GM23248 (cell line): ENCODE measurements at regions not wholly inside any gene's neighbourhood (a gene's known extent, or its start where the extent isn't known, plus 50 kb on each side); places are given as distances from the start of the nearest gene placed in this dataset.
"Not testable (repeated sequence)": the region's sequence is repeated elsewhere in the genome, so short reads cannot be mapped to it uniquely, and the experiment has no call there.

ENCODE experiments used
- DNase-seq: peaks from one replicate; pipeline ENCODE4 v3.0.0-alpha.2; 2015
- H2AFZ ChIP-seq: fragments of 200-600 bp; sonication (generic); 2 replicates; pipeline ENCODE4 v1.6.1; 2016; ENCODE audit warnings: antibody characterized with exemption
- H3F3A ChIP-seq: fragments of 200-600 bp; sonication (generic); 2 replicates; pipeline ENCODE4 v1.6.1; 2016; ENCODE audit warnings: mild to moderate bottlenecking, antibody characterized with exemption, mixed run types; ENCODE audit not compliant: insufficient read depth
- H3K27ac ChIP-seq: fragments of 200-600 bp; sonication (generic); 2 replicates; pipeline ENCODE4 v1.5.1; 2016; ENCODE audit warnings: mild to moderate bottlenecking
- H3K27me3 ChIP-seq: fragments of 200-600 bp; sonication (generic); replicated peaks from 2 replicates; pipeline ENCODE4 v1.6.1; 2016; ENCODE audit warnings: mild to moderate bottlenecking; ENCODE audit not compliant: insufficient read depth
- H3K36me3 ChIP-seq: fragments of 200-600 bp; sonication (generic); 2 replicates; pipeline ENCODE4 v1.6.1; 2016; ENCODE audit warnings: low read depth, mild to moderate bottlenecking
- H3K4me1 ChIP-seq: fragments of 200-600 bp; sonication (generic); 2 replicates; pipeline ENCODE4 v1.6.1; 2016; ENCODE audit warnings: mild to moderate bottlenecking; ENCODE audit not compliant: insufficient read depth
- H3K4me2 ChIP-seq: fragments of 200-600 bp; sonication (generic); one replicate; pipeline ENCODE4 v1.6.1; 2016; ENCODE audit warnings: mild to moderate bottlenecking; ENCODE audit not compliant: unreplicated experiment
- H3K4me3 ChIP-seq: fragments of 200-600 bp; sonication (generic); 2 replicates; pipeline ENCODE4 v1.5.1; 2016; ENCODE audit warnings: mild to moderate bottlenecking
- H3K79me2 ChIP-seq: fragments of 200-600 bp; sonication (generic); 2 replicates; pipeline ENCODE4 v1.6.1; 2016; ENCODE audit warnings: mild to moderate bottlenecking; ENCODE audit not compliant: insufficient read depth
- H3K9ac ChIP-seq: fragments of 200-600 bp; sonication (generic); 2 replicates; pipeline ENCODE4 v1.6.1; 2016; ENCODE audit warnings: mild to moderate bottlenecking
- H3K9me2 ChIP-seq: fragments of 200-600 bp; sonication (generic); 2 replicates; pipeline ENCODE4 v1.6.1; 2016; ENCODE audit warnings: mixed run types, mild to moderate bottlenecking, moderate library complexity; ENCODE audit not compliant: insufficient read depth
- H3K9me3 ChIP-seq: fragments of 200-600 bp; sonication (generic); one replicate; pipeline ENCODE4 v1.6.1; 2017; ENCODE audit warnings: low read depth
- H4K20me1 ChIP-seq: fragments of 200-600 bp; sonication (generic); 2 replicates; pipeline ENCODE4 v1.6.0; 2016; ENCODE audit not compliant: insufficient read depth
- EZH2 ChIP-seq: fragments of 200-600 bp; sonication (generic); IDR thresholded peaks from 2 replicates; pipeline ENCODE4 v1.6.1; 2018; ENCODE audit warnings: antibody characterized with exemption, mild to moderate bottlenecking; ENCODE audit not compliant: insufficient read depth, poor library complexity, severe bottlenecking
- EZH2phosphoT487 ChIP-seq: fragments of 200-600 bp; sonication (generic); IDR thresholded peaks from 2 replicates; pipeline ENCODE4 v1.6.1; 2018; ENCODE audit warnings: antibody characterized with exemption, moderate library complexity, mild to moderate bottlenecking, low read depth; ENCODE audit not compliant: insufficient read depth
- WGBS, 2 experiments: methylation state at CpG; one replicate each; pipeline ENCODE4 v1.1.6; 2015 to 2017; ENCODE audit warnings: low lambda C conversion rate in 2 of 2, low coverage in 1 of 2; ENCODE audit errors: missing lambda C conversion rate in 2 of 2; 5-methylcytosine and 5-hydroxymethylcytosine counted together
- in situ Hi-C: fragments of 300-500 bp; cut with MboI; formaldehyde crosslinking; loops from 2 replicates; pipeline ENCODE4 v1.15.0; 2020

GRCh38 chr11:92159931-92160330, 64.7 kb upstream of the FAT3 start:
- H2AFZ ChIP-seq, result no peak overlapping the region
- H3K9me2 ChIP-seq, result no peaks in the 10 kb centered on the region
- H3K4me3 ChIP-seq, result no peak overlapping the region
- H4K20me1 ChIP-seq, result no peaks in the 10 kb centered on the region
- no peak overlapping the region for H3K4me2 ChIP-seq
- H3K27me3 ChIP-seq, result no peaks in the 10 kb centered on the region
- H3F3A ChIP-seq, result no peaks in the 10 kb centered on the region
- no peaks in the 10 kb centered on the region for H3K4me1 ChIP-seq
- TF ChIP-seq EZH2phosphoT487 (no peak), EZH2 (no peak)
- H3K9ac ChIP-seq, result no peak overlapping the region
- in situ Hi-C loops, result no loop called here
- H3K27ac ChIP-seq, result no peak overlapping the region
- no peaks in the 10 kb centered on the region for H3K9me3 ChIP-seq
- H3K79me2 ChIP-seq, result no peaks in the 10 kb centered on the region
- WGBS, 2 experiments, result 35 to 59% methylated on average over 1 of the region's 1 CpG
- H3K36me3 ChIP-seq, result no peaks in the 10 kb centered on the region
- no peak for DNase-seq

GRCh38 chr11:92157390-92157789, 67.2 kb upstream of the FAT3 start:
- H3F3A ChIP-seq, H3K4me2 ChIP-seq, H3K4me1 ChIP-seq, H3K9me2 ChIP-seq, DNase-seq, H3K9me3 ChIP-seq, H3K9ac ChIP-seq, H2AFZ ChIP-seq, H3K27me3 ChIP-seq, H3K36me3 ChIP-seq, H3K79me2 ChIP-seq, H3K4me3 ChIP-seq, in situ Hi-C loops, H3K27ac ChIP-seq, H4K20me1 ChIP-seq: not testable (repeated sequence)
- 90 to 93% methylated on average over 7 to 28 of the region's 35 CpGs for WGBS, 2 experiments

- no peak overlapping the region for H3K4me3 ChIP-seq
- no peak for DNase-seq
These were observed 70.0 kb upstream of the FAT3 start for GRCh38 chr11:92154611-92155010.

GRCh38 chr11:92154110-92154509, 70.5 kb upstream of the FAT3 start:
- Histone ChIP-seq H4K20me1 (no peaks in the 10 kb centered on the region), H3K27ac (no peak overlapping the region), H3K9me2 (no peaks in the 10 kb centered on the region), H3K27me3 (no peaks in the 10 kb centered on the region), H3F3A (no peaks in the 10 kb centered on the region), H3K9me3 (no peaks in the 10 kb centered on the region), H3K4me1 (no peaks in the 10 kb centered on the region), H3K79me2 (no peaks in the 10 kb centered on the region), H3K4me2 (no peak overlapping the region), H3K36me3 (no peaks in the 10 kb centered on the region), H3K4me3 (no peak overlapping the region), H3K9ac (no peak overlapping the region), H2AFZ (no peak overlapping the region)
- no peak for DNase-seq
- WGBS, 2 experiments, result 17 to 22% methylated on average over 2 of the region's 2 CpGs
- TF ChIP-seq EZH2 (no peak), EZH2phosphoT487 (no peak)
- in situ Hi-C loops, result no loop called here

More at GRCh38 chr11:92154611-92155010, 70.0 kb upstream of the FAT3 start:
- Histone ChIP-seq H3K27ac (no peak overlapping the region), H3K9me2 (no peaks in the 10 kb centered on the region), H2AFZ (no peak overlapping the region), H3K27me3 (no peaks in the 10 kb centered on the region), H3K4me2 (no peak overlapping the region), H3K9ac (no peak overlapping the region), H3F3A (no peaks in the 10 kb centered on the region), H4K20me1 (no peaks in the 10 kb centered on the region), H3K79me2 (no peaks in the 10 kb centered on the region), H3K4me1 (no peaks in the 10 kb centered on the region), H3K9me3 (no peaks in the 10 kb centered on the region), H3K36me3 (no peaks in the 10 kb centered on the region)
- 44 to 48% methylated on average over 4 of the region's 4 CpGs for WGBS, 2 experiments
- in situ Hi-C loops, result no loop called here
- TF ChIP-seq EZH2, result no peak
- no peak for TF ChIP-seq EZH2phosphoT487

GRCh38 chr11:92153542-92153941, 71.1 kb upstream of the FAT3 start:
- TF ChIP-seq EZH2, result no peak
- TF ChIP-seq EZH2phosphoT487, result no peak
- no peak for DNase-seq
- no peaks in the 10 kb centered on the region for H3K79me2 ChIP-seq
- H3K9me3 ChIP-seq, result no peaks in the 10 kb centered on the region
- no peak overlapping the region for H3K4me2 ChIP-seq
- in situ Hi-C loops, result no loop called here
- no peaks in the 10 kb centered on the region for H3K36me3 ChIP-seq
- H3F3A ChIP-seq, result no peaks in the 10 kb centered on the region
- no peaks in the 10 kb centered on the region for H3K4me1 ChIP-seq
- H3K27me3 ChIP-seq, result no peaks in the 10 kb centered on the region
- no peak overlapping the region for H2AFZ ChIP-seq
- H3K4me3 ChIP-seq, result no peak overlapping the region
- WGBS, 2 experiments, result 15 to 17% methylated on average over 2 of the region's 2 CpGs
- no peaks in the 10 kb centered on the region for H3K9me2 ChIP-seq
- H3K9ac ChIP-seq, result no peak overlapping the region
- no peak overlapping the region for H3K27ac ChIP-seq
- no peaks in the 10 kb centered on the region for H4K20me1 ChIP-seq
